ENCODE measurements at regions not wholly inside any gene's neighbourhood (a gene's known extent, or its start where the extent isn't known, plus 50 kb on each side); places are given as distances from the start of the nearest gene placed in this dataset.

- intact Hi-C loops (cut with DNase I): no loop called here
- 81 to 89% (median 86%) methylated on average over 6 of the region's 6 CpGs for WGBS, 4 donors
- Histone ChIP-seq H3K4me1 (replicated peaks in 1 of 2) (no peaks in the 10 kb centered on the region), H3K27ac (no peak overlapping the region), H3K4me3 (no peak overlapping the region), H3K27me3 (no peaks in the 10 kb centered on the region), H3K9me3 (replicated peaks in 1 of 3) (no peaks in the 10 kb centered on the region), H3K36me3 (replicated peaks in 1 of 2) (no peaks in the 10 kb centered on the region)
- no peak for TF ChIP-seq POLR2A (IDR thresholded peaks at IDR 0.05)
- no peak for DNase-seq
Observed at GRCh38 chr22:27397036-27397953, 404.3 kb downstream of the MN1 start.

- peak in 6 of 7 donors; percentile 19 to 73 (median 34) for DNase-seq
- Histone ChIP-seq H3K4me1 (replicated peaks in 1 of 2) (no peaks in the 10 kb centered on the region), H3K36me3 (replicated peaks in 1 of 2) (no peaks in the 10 kb centered on the region), H3K9me3 (replicated peaks in 1 of 3) (no peaks in the 10 kb centered on the region), H3K27ac (no peak overlapping the region), H3K27me3 (no peaks in the 10 kb centered on the region), H3K4me3 (no peak overlapping the region)
- TF ChIP-seq POLR2A (IDR thresholded peaks at IDR 0.05) (no peak), CTCF (IDR thresholded peaks at IDR 0.05) (no peak)
- WGBS, 4 donors: 49 to 58% (median 55%) methylated on average over 13 of the region's 13 CpGs
- intact Hi-C loops (cut with DNase I): no loop called here
Observed at GRCh38 chr22:27397954-27398342, 403.6 kb downstream of the MN1 start.

DNA sequence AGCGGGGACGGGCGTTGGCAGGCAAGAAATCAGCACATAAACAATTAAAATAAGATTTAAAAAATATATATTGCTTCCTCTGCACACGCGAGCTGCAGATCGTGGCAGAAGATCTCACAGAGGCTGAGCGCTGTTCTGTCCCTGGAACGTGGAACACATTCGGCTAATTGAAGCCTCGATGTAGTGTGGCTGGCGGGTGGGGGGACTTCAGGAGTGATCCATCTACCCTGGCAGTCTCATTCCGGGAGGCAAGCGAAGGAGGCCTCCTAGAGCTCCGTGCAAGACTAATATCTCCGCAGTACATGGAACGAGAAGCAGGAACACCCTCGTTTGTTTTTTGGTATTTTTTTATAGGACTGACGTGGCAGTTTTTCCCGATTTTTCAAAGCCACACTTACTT, 402.4 kb downstream of the MN1 start:
- no peak overlapping the region for H3K4me3 ChIP-seq
- no peaks in the 10 kb centered on the region for H3K4me1 ChIP-seq (replicated peaks in 1 of 2)
- intact Hi-C loops (cut with DNase I): no loop called here
- no peaks in the 10 kb centered on the region for H3K36me3 ChIP-seq (replicated peaks in 1 of 2)
- no peak overlapping the region for H3K27ac ChIP-seq
- DNase-seq: peak in 1 of 7 donors; percentile 3
- H3K9me3 ChIP-seq (replicated peaks in 1 of 3): no peaks in the 10 kb centered on the region
- 19 to 28% (median 25%) methylated on average over 18 to 19 of the region's 19 CpGs for WGBS, 4 donors
- TF ChIP-seq POLR2A (IDR thresholded peaks at IDR 0.05) (no peak), CTCF (IDR thresholded peaks at IDR 0.05) (no peak)
- H3K27me3 ChIP-seq: no peaks in the 10 kb centered on the region

- Histone ChIP-seq H3K27me3 (no peaks in the 10 kb centered on the region), H3K9me3 (replicated peaks in 1 of 3) (no peaks in the 10 kb centered on the region), H3K36me3 (replicated peaks in 1 of 2) (no peaks in the 10 kb centered on the region), H3K4me3 (no peak overlapping the region), H3K27ac (no peak overlapping the region), H3K4me1 (replicated peaks in 1 of 2) (no peaks in the 10 kb centered on the region)
- WGBS, 4 donors: 0 to 50% (median 20%) methylated on average over 1 of the region's 1 CpG
- TF ChIP-seq POLR2A (IDR thresholded peaks at IDR 0.05): no peak
- no peak for TF ChIP-seq CTCF (IDR thresholded peaks at IDR 0.05)
- no peak for DNase-seq
- intact Hi-C loops (cut with DNase I): loop anchor here in 1 of 2 donors (5.0 kb wide), 1 partner anchor 644 kb away; no protein-coding TSS in a partner anchor
Observed at GRCh38 chr22:27400811-27401210, 400.7 kb downstream of the MN1 start.

All from adrenal gland (tissue), 9 donors.